Sigmoid colon (tissue), 6 donors: ENCODE measurements at regions not wholly inside any gene's neighbourhood (a gene's known extent, or its start where the extent isn't known, plus 50 kb on each side); places are given as distances from the start of the nearest gene placed in this dataset.

Experiments used
- DNase-seq: peaks from one replicate; pipeline ENCODE4 v3.0.0-alpha.2; 2019
- H3K27ac ChIP-seq, 4 donors: fragments of 200-600 bp; sonication (generic); one replicate each; pipeline ENCODE4 v1.5.1; 2016 to 2019; ENCODE audit warnings: mild to moderate bottlenecking in 1 of 4
- H3K27me3 ChIP-seq, 3 donors: fragments of 200-600 bp; sonication (generic); one replicate each; pipeline ENCODE4 v1.5.1; 2019; ENCODE audit warnings: mild to moderate bottlenecking in 1 of 3
- H3K36me3 ChIP-seq, 4 donors: fragments of 200-600 bp; sonication (generic); one replicate each; pipeline ENCODE4 v1.5.1; 2016 to 2019
- H3K4me1 ChIP-seq, 4 donors: fragments of 200-600 bp; sonication (generic); one replicate each; pipeline ENCODE4 v1.5.1; 2017 to 2019
- H3K4me3 ChIP-seq, 4 donors: fragments of 200-600 bp; sonication (generic); one replicate each; pipeline ENCODE4 v1.5.1; 2017 to 2019; ENCODE audit warnings: mild to moderate bottlenecking in 2 of 4, moderate library complexity in 1 of 4
- H3K9me3 ChIP-seq, 4 donors: fragments of 200-600 bp in 3 of 4; sonication (generic) in 3 of 4; one replicate each; pipeline versions ENCODE4 v1.5.1 to v1.6.1; 2013 to 2019
- CTCF ChIP-seq, 4 experiments: fragments of 450-650 bp in 3 of 4; fragments of 200-600 bp in 1 of 4; IDR thresholded peaks; one replicate each; pipeline ENCODE4 v1.5.1; 2016 to 2019; ENCODE audit warnings: antibody characterized with exemption in 4 of 4, mild to moderate bottlenecking in 3 of 4, moderate library complexity in 2 of 4
- EP300 ChIP-seq, 4 donors: sonication (generic); formaldehyde crosslinking; IDR thresholded peaks; one replicate each; pipeline ENCODE4 v1.6.1; 2017; ENCODE audit warnings: antibody characterized with exemption in 4 of 4
- POLR2A ChIP-seq, 2 donors: fragments of 450-650 bp; IDR thresholded peaks; one replicate each; pipeline ENCODE4 v1.6.1; 2016; ENCODE audit warnings: antibody characterized with exemption in 2 of 2, mild to moderate bottlenecking in 2 of 2, moderate library complexity in 2 of 2
- POLR2AphosphoS5 ChIP-seq, 4 donors: sonication (generic); formaldehyde crosslinking; IDR thresholded peaks; one replicate each; pipeline ENCODE4 v1.6.1; 2017; ENCODE audit warnings: antibody characterized with exemption in 4 of 4
- WGBS, 2 donors: extraction: QIAGEN DNeasy Blood & Tissue Kit; methylation state at CpG; one replicate each; pipeline ENCODE4 v1.1.7; 2013; 5-methylcytosine and 5-hydroxymethylcytosine counted together
- intact Hi-C: fragments of 100-400 bp; cut with DNase I; formaldehyde crosslinking; loops from one replicate; pipeline ENCODE4 v1.15.1; 2023
- donor health status: healthy with polysubstance abuse.
- donor health status: healthy.

- Histone ChIP-seq H3K9me3 (peaks cover 9 to 20% (median 16%) of the 10 kb centered on the region in 4 donors), H3K4me1 (no peaks in the 10 kb centered on the region), H3K36me3 (no peaks in the 10 kb centered on the region), H3K27ac (no peak overlapping the region), H3K27me3 (no peaks in the 10 kb centered on the region), H3K4me3 (no peak overlapping the region)
- no peak for DNase-seq
- 93 to 96% methylated on average over 1 of the region's 1 CpG for WGBS, 2 donors
- TF ChIP-seq POLR2A (IDR thresholded peaks at IDR 0.05) = no peak
- TF ChIP-seq CTCF (IDR thresholded peaks at IDR 0.05) = no peak
- intact Hi-C loops = no loop called here
Measured at GRCh38 chr7:94843553-94843952, 63.8 kb upstream of the PPP1R9A start.

- H3K36me3 ChIP-seq = no peaks in the 10 kb centered on the region
- 94 to 95% methylated on average over 2 of the region's 2 CpGs for WGBS, 2 donors
- intact Hi-C loops = no loop called here
- H3K4me1 ChIP-seq = no peaks in the 10 kb centered on the region
- H3K4me3 ChIP-seq = no peak overlapping the region
- H3K27ac ChIP-seq = no peak overlapping the region
- H3K27me3 ChIP-seq = no peaks in the 10 kb centered on the region
- no peak for DNase-seq
- TF ChIP-seq CTCF (IDR thresholded peaks at IDR 0.05) (no peak), POLR2AphosphoS5 (IDR thresholded peaks at IDR 0.05) (no peak), POLR2A (IDR thresholded peaks at IDR 0.05) (no peak), EP300 (IDR thresholded peaks at IDR 0.05) (no peak)
- H3K9me3 ChIP-seq = peaks cover 3 to 8% (median 6%) of the 10 kb centered on the region in 4 donors
Measured at GRCh38 chr7:94848531-94848930, 58.9 kb upstream of the PPP1R9A start.

GRCh38 chr7:94848992-94849576 lies 58.3 kb upstream of the PPP1R9A start:
- Histone ChIP-seq H3K4me3 (no peak overlapping the region), H3K36me3 (no peaks in the 10 kb centered on the region), H3K9me3 (peaks cover 0 to 5% (median 2%) of the 10 kb centered on the region in 4 donors), H3K4me1 (no peaks in the 10 kb centered on the region), H3K27ac (no peak overlapping the region), H3K27me3 (no peaks in the 10 kb centered on the region)
- DNase-seq = no peak
- intact Hi-C loops = no loop called here
- TF ChIP-seq POLR2A (IDR thresholded peaks at IDR 0.05) (no peak), POLR2AphosphoS5 (IDR thresholded peaks at IDR 0.05) (no peak), EP300 (IDR thresholded peaks at IDR 0.05) (no peak), CTCF (IDR thresholded peaks at IDR 0.05) (no peak)
- WGBS, 2 donors = 96% methylated on average over 33 of the region's 33 CpGs

- intact Hi-C loops = no loop called here
- TF ChIP-seq POLR2AphosphoS5 (IDR thresholded peaks at IDR 0.05) (no peak), CTCF (IDR thresholded peaks at IDR 0.05) (no peak), EP300 (IDR thresholded peaks at IDR 0.05) (no peak), POLR2A (IDR thresholded peaks at IDR 0.05) (no peak)
- no peaks in the 10 kb centered on the region for H3K27me3 ChIP-seq
Measured at GRCh38 chr7:94849636-94850208, 57.7 kb upstream of the PPP1R9A start.

GRCh38 chr7:94855589-94855988 lies 51.8 kb upstream of the PPP1R9A start:
- intact Hi-C loops = no loop called here
- Histone ChIP-seq H3K9me3 (no peaks in the 10 kb centered on the region), H3K4me3 (no peak overlapping the region), H3K27ac (no peak overlapping the region), H3K36me3 (no peaks in the 10 kb centered on the region), H3K4me1 (no peaks in the 10 kb centered on the region), H3K27me3 (no peaks in the 10 kb centered on the region)
- TF ChIP-seq POLR2A (IDR thresholded peaks at IDR 0.05) (no peak), CTCF (IDR thresholded peaks at IDR 0.05) (no peak), POLR2AphosphoS5 (IDR thresholded peaks at IDR 0.05) (no peak), EP300 (IDR thresholded peaks at IDR 0.05) (no peak)
- 48 to 56% methylated on average over 2 of the region's 2 CpGs for WGBS, 2 donors
- DNase-seq = no peak

More at GRCh38 chr7:94849636-94850208, 57.7 kb upstream of the PPP1R9A start:
- Histone ChIP-seq H3K9me3 (no peaks in the 10 kb centered on the region), H3K4me3 (no peak overlapping the region), H3K4me1 (no peaks in the 10 kb centered on the region), H3K36me3 (no peaks in the 10 kb centered on the region), H3K27ac (no peak overlapping the region)
- WGBS, 2 donors = 96% methylated on average over 22 of the region's 22 CpGs
- DNase-seq = no peak
